Retina (tissue), 1 donor: ENCODE measurements at regions not wholly inside any gene's neighbourhood (a gene's known extent, or its start where the extent isn't known, plus 50 kb on each side); places are given as distances from the start of the nearest gene placed in this dataset.

ENCODE experiments used
- DNase-seq: peaks from one replicate; pipeline ENCODE4 v3.0.0-alpha.2; 2016

GRCh38 chr2:147548451-147548850 lies 296.4 kb upstream of the ACVR2A start:
- DNase-seq: no peak

- no peak for DNase-seq
Observed at GRCh38 chr2:147547440-147547839, 297.4 kb upstream of the ACVR2A start.

- no peak for DNase-seq
Observed at GRCh38 chr2:147546109-147546508, 298.7 kb upstream of the ACVR2A start.

- no peak for DNase-seq
Observed at GRCh38 chr2:147543056-147543455, 301.8 kb upstream of the ACVR2A start.

GRCh38 chr2:147542351-147542750 lies 302.5 kb upstream of the ACVR2A start:
- no peak for DNase-seq

- no peak for DNase-seq
Observed at GRCh38 chr2:147541314-147541713, 303.5 kb upstream of the ACVR2A start.

- no peak for DNase-seq
Observed at GRCh38 chr2:147538821-147539220, 306.0 kb upstream of the ACVR2A start.

GRCh38 chr2:147538088-147538487 lies 306.7 kb upstream of the ACVR2A start:
- DNase-seq: no peak

GRCh38 chr2:147531269-147531668 lies 313.6 kb upstream of the ACVR2A start:
- no peak for DNase-seq

- no peak for DNase-seq
Observed at GRCh38 chr2:147530033-147530432, 314.8 kb upstream of the ACVR2A start.

GRCh38 chr2:147525819-147526489 lies 318.9 kb upstream of the ACVR2A start:
- no peak for DNase-seq

GRCh38 chr2:147524912-147525311 lies 319.9 kb upstream of the ACVR2A start:
- no peak for DNase-seq

- no peak for DNase-seq
Observed at GRCh38 chr2:147523415-147523814, 321.4 kb upstream of the ACVR2A start.

- DNase-seq: no peak
Observed at GRCh38 chr2:147521936-147522335, 322.9 kb upstream of the ACVR2A start.

- DNase-seq: no peak
Observed at GRCh38 chr2:147520817-147521216, 324.0 kb upstream of the ACVR2A start.

- DNase-seq: no peak
Observed at GRCh38 chr2:147519178-147519577, 325.7 kb upstream of the ACVR2A start.

GRCh38 chr2:147515213-147515612 lies 329.6 kb upstream of the ACVR2A start:
- DNase-seq: no peak

GRCh38 chr2:147512206-147512605 lies 332.6 kb upstream of the ACVR2A start:
- peak; percentile 7 for DNase-seq

GRCh38 chr2:147511491-147511948 lies 333.3 kb upstream of the ACVR2A start:
- DNase-seq: no peak

- no peak for DNase-seq
Observed at GRCh38 chr2:147509821-147510220, 335.0 kb upstream of the ACVR2A start.

GRCh38 chr2:147506889-147507288 lies 337.9 kb upstream of the ACVR2A start:
- no peak for DNase-seq

- DNase-seq: no peak
Observed at GRCh38 chr2:147502711-147503290, 342.0 kb upstream of the ACVR2A start.

GRCh38 chr2:147501968-147502367 lies 342.9 kb upstream of the ACVR2A start:
- DNase-seq: no peak

GRCh38 chr2:147500819-147501395 lies 343.9 kb upstream of the ACVR2A start:
- no peak for DNase-seq

- no peak for DNase-seq
Observed at GRCh38 chr2:147500229-147500628, 344.6 kb upstream of the ACVR2A start.
